ENCODE measurements at regions not wholly inside any gene's neighbourhood (a gene's known extent, or its start where the extent isn't known, plus 50 kb on each side); places are given as distances from the start of the nearest gene placed in this dataset.

DNA sequence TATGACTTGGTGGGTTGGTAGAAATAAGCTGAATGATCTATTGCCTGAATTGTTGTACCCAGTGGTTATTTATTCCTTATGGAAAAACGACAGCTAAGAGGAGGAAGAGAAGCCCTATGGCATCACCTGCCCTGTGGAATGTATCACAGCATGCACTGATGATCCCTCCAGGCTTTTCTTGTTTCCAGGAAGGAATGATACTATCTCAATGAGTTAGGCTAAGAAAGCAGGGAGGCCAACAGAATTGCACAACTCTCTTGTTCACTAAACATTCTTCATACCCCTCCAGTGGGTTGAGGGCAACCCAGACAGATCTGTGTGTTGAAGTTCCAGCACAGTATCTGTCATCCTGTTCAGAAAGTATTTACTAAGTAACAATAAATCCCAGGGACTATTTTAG, 1001.7 kb upstream of the GYPC start:
- Mint-ChIP-seq H3K27me3 (no peaks in the 10 kb centered on the region), H3K27ac (no peak overlapping the region), H3K9me3 (ENCODE audit: insufficient read depth) (peaks cover 5% of the 10 kb centered on the region), H3K4me1 (no peaks in the 10 kb centered on the region), H3K4me3 (no peak overlapping the region)
- no peak overlapping the region for H2AFZ ChIP-seq (ENCODE audit: insufficient read depth, low read depth, low read length, poor library complexity, severe bottlenecking)
- TF ChIP-seq EZH2 (IDR thresholded peaks at IDR 0.05; ENCODE audit: borderline replicate concordance, insufficient read depth, low read depth, low read length, poor library complexity, severe bottlenecking), result no peak
- TF ChIP-seq, protein P1, sequence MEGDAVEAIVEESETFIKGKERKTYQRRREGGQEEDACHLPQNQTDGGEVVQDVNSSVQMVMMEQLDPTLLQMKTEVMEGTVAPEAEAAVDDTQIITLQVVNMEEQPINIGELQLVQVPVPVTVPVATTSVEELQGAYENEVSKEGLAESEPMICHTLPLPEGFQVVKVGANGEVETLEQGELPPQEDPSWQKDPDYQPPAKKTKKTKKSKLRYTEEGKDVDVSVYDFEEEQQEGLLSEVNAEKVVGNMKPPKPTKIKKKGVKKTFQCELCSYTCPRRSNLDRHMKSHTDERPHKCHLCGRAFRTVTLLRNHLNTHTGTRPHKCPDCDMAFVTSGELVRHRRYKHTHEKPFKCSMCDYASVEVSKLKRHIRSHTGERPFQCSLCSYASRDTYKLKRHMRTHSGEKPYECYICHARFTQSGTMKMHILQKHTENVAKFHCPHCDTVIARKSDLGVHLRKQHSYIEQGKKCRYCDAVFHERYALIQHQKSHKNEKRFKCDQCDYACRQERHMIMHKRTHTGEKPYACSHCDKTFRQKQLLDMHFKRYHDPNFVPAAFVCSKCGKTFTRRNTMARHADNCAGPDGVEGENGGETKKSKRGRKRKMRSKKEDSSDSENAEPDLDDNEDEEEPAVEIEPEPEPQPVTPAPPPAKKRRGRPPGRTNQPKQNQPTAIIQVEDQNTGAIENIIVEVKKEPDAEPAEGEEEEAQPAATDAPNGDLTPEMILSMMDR (IDR thresholded peaks at IDR 0.05), result no peak
- H3K4me2 ChIP-seq (replicated peaks; ENCODE audit: low read depth, low read length, poor library complexity, severe bottlenecking), result no peak overlapping the region
- H4K20me1 ChIP-seq (ENCODE audit: control insufficient read depth, insufficient read depth, low read length, poor library complexity, severe bottlenecking), result no peaks in the 10 kb centered on the region
- H3K9ac ChIP-seq (ENCODE audit: low read length), result no peak overlapping the region
- no peaks in the 10 kb centered on the region for H3K79me2 ChIP-seq (ENCODE audit: control insufficient read depth, insufficient read depth, low read length)
- POLR2A ChIA-PET, result no interaction called here
- H3K4me1 ChIP-seq (ENCODE audit: control insufficient read depth in 2 of 2, insufficient read depth in 2 of 2, low read length in 2 of 2), result no peaks in the 10 kb centered on the region
- DNase-seq (no peak), ATAC-seq (ENCODE audit: low read depth) (no peak)
- CTCF ChIA-PET, result no interaction called here
- no peak overlapping the region for H3K27ac ChIP-seq (ENCODE audit: low read length in 2 of 2)
- H3K4me3 ChIP-seq (ENCODE audit: control extremely low read depth in 1 of 5, extremely low read depth in 1 of 5, insufficient read depth in 1 of 5, low read depth in 2 of 5, low read length in 4 of 5), result no peak overlapping the region
- intact Hi-C loops (cut with micrococcal nuclease), result no loop called here
- no peaks in the 10 kb centered on the region for H3K9me3 ChIP-seq (ENCODE audit: control extremely low read depth in 1 of 3, control insufficient read depth in 2 of 3, insufficient read depth in 1 of 3, low read length in 2 of 3)
- no peaks in the 10 kb centered on the region for H3K36me3 ChIP-seq (replicated peaks in 1 of 2; ENCODE audit: control extremely low read depth in 1 of 2, control insufficient read depth in 1 of 2, extremely low read depth in 1 of 2, insufficient read depth in 2 of 2, low read length in 1 of 2)
- no peaks in the 10 kb centered on the region for H3K27me3 ChIP-seq (replicated peaks in 1 of 4; ENCODE audit: control extremely low read depth in 1 of 4, control insufficient read depth in 3 of 4, insufficient read depth in 4 of 4, low read length in 3 of 4)
- WGBS (ENCODE audit: insufficient coverage), result 50% methylated on average over 1 of the region's 1 CpG

- CTCF ChIA-PET, result no interaction called here
- DNase-seq (no peak), ATAC-seq (ENCODE audit: low read depth) (no peak)
- no peaks in the 10 kb centered on the region for H3K4me1 ChIP-seq (ENCODE audit: control insufficient read depth in 2 of 2, insufficient read depth in 2 of 2, low read length in 2 of 2)
- H3K4me3 Mint-ChIP-seq, result no peak overlapping the region
- H3K9me3 Mint-ChIP-seq (ENCODE audit: insufficient read depth), result peaks cover 5% of the 10 kb centered on the region
- H3K4me3 ChIP-seq (ENCODE audit: control extremely low read depth in 1 of 5, extremely low read depth in 1 of 5, insufficient read depth in 1 of 5, low read depth in 2 of 5, low read length in 4 of 5), result no peak overlapping the region
- TF ChIP-seq, protein P1 (IDR thresholded peaks at IDR 0.05), result no peak
- no peak for TF ChIP-seq EZH2 (IDR thresholded peaks at IDR 0.05; ENCODE audit: borderline replicate concordance, insufficient read depth, low read depth, low read length, poor library complexity, severe bottlenecking)
- no peaks in the 10 kb centered on the region for H3K9me3 ChIP-seq (ENCODE audit: control extremely low read depth in 1 of 3, control insufficient read depth in 2 of 3, insufficient read depth in 1 of 3, low read length in 2 of 3)
- no CpG with 5 or more reads among the region's 1 CpG for WGBS (ENCODE audit: insufficient coverage)
- no peak overlapping the region for H3K27ac ChIP-seq (ENCODE audit: low read length in 2 of 2)
- intact Hi-C loops (cut with micrococcal nuclease), result no loop called here
- H3K79me2 ChIP-seq (ENCODE audit: control insufficient read depth, insufficient read depth, low read length), result no peaks in the 10 kb centered on the region
- no peak overlapping the region for H2AFZ ChIP-seq (ENCODE audit: insufficient read depth, low read depth, low read length, poor library complexity, severe bottlenecking)
- no peak overlapping the region for H3K9ac ChIP-seq (ENCODE audit: low read length)
- no peak overlapping the region for H3K4me2 ChIP-seq (replicated peaks; ENCODE audit: low read depth, low read length, poor library complexity, severe bottlenecking)
- POLR2A ChIA-PET, result no interaction called here
- no peaks in the 10 kb centered on the region for H3K27me3 ChIP-seq (replicated peaks in 1 of 4; ENCODE audit: control extremely low read depth in 1 of 4, control insufficient read depth in 3 of 4, insufficient read depth in 4 of 4, low read length in 3 of 4)
- no peaks in the 10 kb centered on the region for H3K27me3 Mint-ChIP-seq
- H3K36me3 ChIP-seq (replicated peaks in 1 of 2; ENCODE audit: control extremely low read depth in 1 of 2, control insufficient read depth in 1 of 2, extremely low read depth in 1 of 2, insufficient read depth in 2 of 2, low read length in 1 of 2), result no peaks in the 10 kb centered on the region
- H4K20me1 ChIP-seq (ENCODE audit: control insufficient read depth, insufficient read depth, low read length, poor library complexity, severe bottlenecking), result no peaks in the 10 kb centered on the region
- H3K27ac Mint-ChIP-seq, result no peak overlapping the region
- H3K4me1 Mint-ChIP-seq, result no peaks in the 10 kb centered on the region
Observed at GRCh38 chr2:125656190-125656589, 999.8 kb upstream of the GYPC start.
